Peyer's patch (tissue), 4 donors: ENCODE measurements at regions not wholly inside any gene's neighbourhood (a gene's known extent, or its start where the extent isn't known, plus 50 kb on each side); places are given as distances from the start of the nearest gene placed in this dataset.

ENCODE experiments used
- CTCF ChIP-seq, 6 experiments: fragments of 450-650 bp in 4 of 6; fragments of 200-600 bp in 2 of 6; sonication (generic) in 1 of 6; IDR thresholded peaks; one replicate each; pipeline ENCODE4 v1.5.1; 2017 to 2019; ENCODE audit warnings: antibody characterized with exemption in 6 of 6, mild to moderate bottlenecking in 3 of 6, moderate library complexity in 1 of 6
- POLR2A ChIP-seq, 2 donors: fragments of 450-650 bp; IDR thresholded peaks; one replicate each; pipeline ENCODE4 v1.5.1; 2017; ENCODE audit warnings: antibody characterized with exemption in 2 of 2, mild to moderate bottlenecking in 2 of 2, moderate library complexity in 2 of 2

GRCh38 chr5:167998148-167998767, 293.2 kb upstream of the WWC1 start:
- TF ChIP-seq CTCF (IDR thresholded peaks at IDR 0.05) (no peak), POLR2A (IDR thresholded peaks at IDR 0.05) (no peak)
